Skin of body (tissue), 1 donor: ENCODE measurements at regions not wholly inside any gene's neighbourhood (a gene's known extent, or its start where the extent isn't known, plus 50 kb on each side); places are given as distances from the start of the nearest gene placed in this dataset.

ENCODE experiments used
- DNase-seq: peaks from one replicate; lab custom pipeline; 2025; lab: John Stamatoyannopoulos, UW

- no peak for DNase-seq
Measured at GRCh38 chr3:141669434-141669833, 68.7 kb upstream of the RNF7 start.

GRCh38 chr3:141677701-141678100 lies 60.4 kb upstream of the RNF7 start:
- no peak for DNase-seq

- peak; percentile 6 for DNase-seq
Measured at GRCh38 chr3:141680620-141681389, 57.3 kb upstream of the RNF7 start.

DNA sequence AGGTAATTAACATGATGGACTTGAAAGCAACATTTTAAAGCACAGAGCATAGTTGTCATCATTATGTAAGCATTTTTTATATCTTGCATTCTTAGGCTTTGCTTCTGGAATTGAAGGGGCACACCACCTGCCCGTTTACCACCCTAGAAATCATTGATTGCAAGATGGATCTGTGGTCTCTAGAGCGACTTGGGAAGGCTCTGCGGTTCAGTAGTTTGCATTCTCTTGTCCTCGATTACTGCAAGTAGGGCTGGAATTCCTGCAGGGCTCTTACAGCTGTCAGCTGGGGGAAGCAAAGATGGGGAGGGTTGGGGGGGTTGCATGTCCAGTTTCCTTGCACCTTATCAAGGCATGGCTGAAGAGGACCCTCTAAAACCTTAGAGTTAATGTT lies 56.7 kb upstream of the RNF7 start:
- no peak for DNase-seq

DNA sequence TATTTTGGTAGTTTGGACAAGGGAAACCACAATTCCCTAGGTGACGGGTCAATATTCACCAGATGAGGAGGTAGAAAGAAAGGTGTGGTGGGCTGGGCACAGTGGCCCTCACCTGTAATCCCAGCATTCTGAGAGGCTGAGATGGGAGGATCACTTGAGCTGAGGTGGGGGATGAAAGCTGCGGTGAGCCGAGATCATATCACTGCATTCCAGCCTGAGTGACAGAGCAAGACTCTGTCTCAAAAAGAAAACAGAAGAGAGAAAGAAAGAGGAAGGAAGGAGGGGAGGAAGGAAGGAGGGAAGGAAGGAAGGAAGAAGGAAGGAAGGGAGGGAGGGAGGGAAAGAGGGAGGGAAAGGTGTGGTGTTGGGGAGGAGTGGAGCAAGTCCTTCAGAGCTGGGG lies 56.1 kb upstream of the RNF7 start:
- no peak for DNase-seq

DNA sequence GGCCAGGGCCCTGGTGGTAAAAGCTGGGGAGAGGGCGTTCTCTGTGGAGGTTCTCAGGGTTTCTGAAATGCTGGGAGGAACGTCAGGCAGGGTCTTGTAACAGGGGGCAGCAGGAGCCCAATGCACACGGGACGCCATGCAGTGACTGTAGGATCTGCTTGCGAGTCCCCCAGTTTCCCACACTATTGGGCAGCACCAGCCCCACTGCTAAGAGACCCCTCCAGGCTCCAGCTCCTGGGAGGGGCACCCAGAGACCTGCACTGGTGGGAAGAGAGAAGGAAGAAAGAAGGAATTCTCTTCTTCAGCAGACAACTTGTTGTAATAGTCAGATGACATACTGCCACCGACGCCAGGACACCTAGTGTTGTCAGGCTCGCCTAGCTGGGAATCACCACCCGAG lies 55.2 kb upstream of the RNF7 start:
- DNase-seq: no peak

GRCh38 chr3:141684758-141685157 lies 53.3 kb upstream of the RNF7 start:
- no peak for DNase-seq

DNA sequence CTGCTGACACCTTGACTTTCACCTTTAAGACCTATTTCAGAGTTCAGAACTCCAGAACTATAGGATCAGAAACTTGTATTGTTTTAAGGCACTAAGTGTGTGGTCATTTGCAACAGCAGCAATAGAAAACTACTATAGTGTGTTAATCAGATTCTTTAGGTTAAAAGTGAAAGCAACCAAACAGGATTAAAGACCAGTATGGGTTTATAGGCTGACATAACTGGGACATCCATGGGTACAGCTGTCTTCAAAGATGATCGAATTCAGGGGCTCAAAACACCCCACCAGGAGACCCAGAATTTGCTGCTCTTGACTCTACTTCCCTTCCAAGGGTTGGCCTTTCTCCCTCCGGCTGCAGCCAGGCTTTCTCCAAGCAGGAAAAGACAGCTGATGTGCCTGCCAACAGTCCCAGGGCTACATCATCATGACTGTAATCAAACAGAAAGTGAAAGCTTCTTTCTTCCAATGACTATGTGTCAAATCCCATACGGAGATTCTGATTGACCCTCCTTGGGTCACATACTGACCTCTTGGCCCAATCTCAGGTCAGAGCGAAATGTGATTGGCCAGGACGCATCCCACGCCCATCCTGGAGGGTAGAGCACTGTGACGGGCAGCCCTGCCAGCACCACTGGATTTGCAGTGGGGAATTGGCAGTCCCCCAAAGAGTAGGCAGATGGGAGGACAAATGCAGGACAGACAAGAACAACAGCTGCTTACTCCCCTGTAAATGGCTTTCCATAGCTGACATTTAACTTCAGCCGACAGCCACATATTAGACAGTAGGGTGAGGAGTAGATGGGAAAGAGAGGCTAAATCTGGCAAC lies 51.4 kb upstream of the RNF7 start:
- peak; percentile 43 for DNase-seq
